Endothelial cell of umbilical vein (primary cell): ENCODE measurements at regions not wholly inside any gene's neighbourhood (a gene's known extent, or its start where the extent isn't known, plus 50 kb on each side); places are given as distances from the start of the nearest gene placed in this dataset.

Experiments
- BruUV-seq: library from RNA; stranded (reverse); fragments of 400-500 nt; replicated peaks from 2 replicates; lab custom pipeline; 2021; lab: Mats Ljungman, UMichigan
- CTCF ChIA-PET: fragments of 300-600, 350-600 bp; sonication (Branson Sonifier 250); formaldehyde crosslinking; loops from one replicate; lab custom pipeline; 2021; ENCODE audit warnings: antibody characterized with exemption, inconsistent platforms; lab: Charles Lee
- POLR2A ChIA-PET: fragments of 300-600, 350-600 bp; sonication (Branson Sonifier 250); formaldehyde crosslinking; loops from one replicate; lab custom pipeline; 2021; ENCODE audit warnings: antibody characterized with exemption, inconsistent platforms; lab: Charles Lee
- DNase-seq: peaks from one replicate; pipeline ENCODE4 v3.0.0-alpha.2; 2011; ENCODE audit warnings: low read depth, low spot score
- FAIRE-seq: peaks from 2 replicates; lab custom pipeline; 2011; peaks lifted over from hg19 to GRCh38; lab: Jason Lieb, UNC
- H2AFZ ChIP-seq: 2 replicates; pipeline ENCODE4 v1.6.0; 2012; ENCODE audit warnings: low read depth, low read length, control low read depth, inconsistent platforms
- H3K27ac ChIP-seq: 2 replicates; pipeline ENCODE4 v1.5.1; 2011; ENCODE audit warnings: low read depth, mild to moderate bottlenecking, control low read depth, low read length, moderate library complexity; ENCODE audit not compliant: insufficient read depth
- H3K27me3 ChIP-seq, 2 experiments: 2 replicates each; pipeline versions ENCODE4 v1.6.0 to v1.6.1; 2011; ENCODE audit warnings: low read length in 2 of 2, mixed read lengths in 1 of 2; ENCODE audit not compliant: control insufficient read depth in 2 of 2, insufficient read depth in 2 of 2
- H3K36me3 ChIP-seq, 2 experiments: 2 replicates in 1 of 2; 3 replicates in 1 of 2; pipeline ENCODE4 v1.5.1; 2011; ENCODE audit warnings: low read length in 2 of 2, mild to moderate bottlenecking in 1 of 2, moderate library complexity in 1 of 2; ENCODE audit not compliant: control insufficient read depth in 2 of 2, insufficient read depth in 2 of 2; ENCODE audit errors: extremely low read depth in 1 of 2
- H3K4me1 ChIP-seq: 3 replicates; pipeline ENCODE4 v1.5.1; 2011; ENCODE audit warnings: mild to moderate bottlenecking, low read length; ENCODE audit not compliant: control insufficient read depth, insufficient read depth; ENCODE audit errors: extremely low read depth
- H3K4me2 ChIP-seq: 2 replicates; pipeline ENCODE4 v1.6.1; 2011; ENCODE audit warnings: low read length, control low read depth, mixed read lengths; ENCODE audit not compliant: insufficient read depth
- H3K4me3 ChIP-seq, 3 experiments: fragments of 200-600 bp in 1 of 3; sonication (generic), shearing (Covaris generic) in 1 of 3; replicated peaks in 1 of 3; 2 replicates each; pipeline ENCODE4 v1.5.1; 2011 to 2016; ENCODE audit warnings: control low read depth in 3 of 3, low read length in 3 of 3, mild to moderate bottlenecking in 2 of 3, inconsistent platforms in 1 of 3, low read depth in 1 of 3, moderate library complexity in 1 of 3; ENCODE audit not compliant: insufficient read depth in 1 of 3
- H3K79me2 ChIP-seq: 2 replicates; pipeline ENCODE4 v1.6.0; 2012; ENCODE audit warnings: low read length, inconsistent platforms; ENCODE audit not compliant: control insufficient read depth, insufficient read depth
- H3K9ac ChIP-seq: replicated peaks from 2 replicates; pipeline ENCODE3; 2011; ENCODE audit warnings: low read length, control low read depth; ENCODE audit not compliant: insufficient read depth; ENCODE audit errors: extremely low read depth
- H3K9me1 ChIP-seq: replicated peaks from 3 replicates; pipeline ENCODE4 v1.6.0; 2011; ENCODE audit warnings: mild to moderate bottlenecking, low read length; ENCODE audit not compliant: control insufficient read depth, insufficient read depth; ENCODE audit errors: extremely low read depth
- H3K9me3 ChIP-seq: replicated peaks from 2 replicates; pipeline ENCODE4 v1.5.1; 2012; ENCODE audit warnings: low read length, inconsistent platforms; ENCODE audit not compliant: control insufficient read depth, insufficient read depth
- H4K20me1 ChIP-seq: replicated peaks from 2 replicates; pipeline ENCODE3; 2011; ENCODE audit warnings: mild to moderate bottlenecking, low read length; ENCODE audit not compliant: control insufficient read depth, insufficient read depth; ENCODE audit errors: extremely low read depth
- EZH2 ChIP-seq: IDR thresholded peaks from 2 replicates; pipeline ENCODE4 v1.6.1; 2012; ENCODE audit warnings: borderline replicate concordance, low read depth, mild to moderate bottlenecking, moderate library complexity, low read length, inconsistent platforms; ENCODE audit not compliant: severe bottlenecking
- FOS ChIP-seq: IDR thresholded peaks from 2 replicates; pipeline ENCODE4 v1.6.1; 2011; ENCODE audit warnings: mild to moderate bottlenecking, low read length, moderate library complexity, borderline replicate concordance; ENCODE audit not compliant: insufficient read depth
- GATA2 ChIP-seq: IDR thresholded peaks from 2 replicates; pipeline ENCODE4 v1.7.0; 2011; ENCODE audit warnings: low read depth, mild to moderate bottlenecking, moderate library complexity, mixed read lengths, low read length; ENCODE audit not compliant: insufficient read length, insufficient read depth
- JUN ChIP-seq: IDR thresholded peaks from 2 replicates; pipeline ENCODE4 v1.6.1; 2011; ENCODE audit warnings: borderline replicate concordance, low read depth; ENCODE audit not compliant: insufficient read length, insufficient read depth
- MYC ChIP-seq: IDR thresholded peaks from one replicate; pipeline ENCODE4 v1.6.1; 2011; ENCODE audit warnings: mild to moderate bottlenecking, low read depth, low read length
- POLR2A ChIP-seq: IDR thresholded peaks from 2 replicates; pipeline ENCODE4 v1.6.1; 2012; ENCODE audit warnings: low read depth, mild to moderate bottlenecking, control low read depth, low read length
- POLR2AphosphoS5 ChIP-seq: IDR thresholded peaks from 2 replicates; pipeline ENCODE4 v1.6.1; 2012; ENCODE audit warnings: low read depth, mild to moderate bottlenecking, control low read depth, low read length, moderate library complexity; ENCODE audit not compliant: insufficient read depth
- dilution Hi-C: fragments of 300-500 bp; cut with MboI; formaldehyde crosslinking; loops from one replicate; pipeline ENCODE4 v1.15.0; 2019; ENCODE audit warnings: low sequenced_read_pairs; ENCODE audit not compliant: extremely low pct_ligation_motif_present
- intact Hi-C: fragments of 100-400 bp; cut with micrococcal nuclease; formaldehyde crosslinking; loops from one replicate; pipeline ENCODE4 v1.10.0; 2022
- TF ChIP-seq, protein P1 (sequence below), 2 donors: IDR thresholded peaks; 1 replicate in 1 of 2; 2 replicates in 1 of 2; pipeline ENCODE4 v1.5.1; 2011; ENCODE audit warnings: low read length in 2 of 2, mild to moderate bottlenecking in 2 of 2, moderate library complexity in 2 of 2, control low read depth in 1 of 2, inconsistent platforms in 1 of 2, low read depth in 1 of 2; ENCODE audit not compliant: insufficient read depth in 1 of 2; ENCODE audit errors: extremely low read depth in 1 of 2
- TF ChIP-seq, protein P2 (sequence below): IDR thresholded peaks from 2 replicates; pipeline ENCODE4 v1.6.1; 2011; ENCODE audit not compliant: insufficient read depth, insufficient read length

DNA sequence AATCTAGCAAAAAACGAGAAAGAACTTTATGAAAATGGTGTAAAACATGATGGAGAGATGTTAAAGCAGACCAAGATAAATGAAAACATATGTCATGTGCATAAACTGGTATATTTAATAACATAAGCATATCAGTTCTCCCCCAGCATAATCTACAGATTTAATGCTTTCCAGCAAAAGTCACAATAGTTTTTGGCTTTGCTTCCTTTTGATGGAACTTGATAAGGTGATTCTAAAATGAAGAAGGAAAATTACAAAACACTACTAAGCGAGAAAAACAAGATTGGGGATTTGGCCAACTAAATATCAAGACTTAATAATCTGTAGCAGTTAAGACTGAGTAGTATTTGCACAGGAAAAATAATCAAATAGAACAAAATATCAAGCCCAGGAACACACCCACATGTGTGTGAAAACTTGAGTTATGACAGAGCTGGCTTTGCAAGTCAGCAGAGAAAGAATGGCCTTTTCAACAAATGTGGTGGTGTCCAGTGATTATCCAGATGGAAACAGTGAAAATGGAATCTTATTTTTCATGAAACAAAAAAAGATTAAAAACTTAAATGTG lies 83.7 kb upstream of the L3MBTL4 start:
- Histone ChIP-seq H3K27ac (no peak overlapping the region), H3K9me3 (no peaks in the 10 kb centered on the region), H3K36me3 (no peaks in the 10 kb centered on the region), H4K20me1 (no peaks in the 10 kb centered on the region), H3K4me1 (no peaks in the 10 kb centered on the region), H3K9ac (no peak overlapping the region), H2AFZ (no peak overlapping the region), H3K4me2 (no peak overlapping the region), H3K79me2 (no peaks in the 10 kb centered on the region), H3K4me3 (no peak overlapping the region), H3K9me1 (no peaks in the 10 kb centered on the region), H3K27me3 (no peaks in the 10 kb centered on the region)
- no TSS peak for BruUV-seq
- TF ChIP-seq POLR2A (no peak), EZH2 (no peak), MYC (no peak), FOS (no peak), JUN (no peak), GATA2 (no peak), POLR2AphosphoS5 (no peak)
- TF ChIP-seq, protein P1, sequence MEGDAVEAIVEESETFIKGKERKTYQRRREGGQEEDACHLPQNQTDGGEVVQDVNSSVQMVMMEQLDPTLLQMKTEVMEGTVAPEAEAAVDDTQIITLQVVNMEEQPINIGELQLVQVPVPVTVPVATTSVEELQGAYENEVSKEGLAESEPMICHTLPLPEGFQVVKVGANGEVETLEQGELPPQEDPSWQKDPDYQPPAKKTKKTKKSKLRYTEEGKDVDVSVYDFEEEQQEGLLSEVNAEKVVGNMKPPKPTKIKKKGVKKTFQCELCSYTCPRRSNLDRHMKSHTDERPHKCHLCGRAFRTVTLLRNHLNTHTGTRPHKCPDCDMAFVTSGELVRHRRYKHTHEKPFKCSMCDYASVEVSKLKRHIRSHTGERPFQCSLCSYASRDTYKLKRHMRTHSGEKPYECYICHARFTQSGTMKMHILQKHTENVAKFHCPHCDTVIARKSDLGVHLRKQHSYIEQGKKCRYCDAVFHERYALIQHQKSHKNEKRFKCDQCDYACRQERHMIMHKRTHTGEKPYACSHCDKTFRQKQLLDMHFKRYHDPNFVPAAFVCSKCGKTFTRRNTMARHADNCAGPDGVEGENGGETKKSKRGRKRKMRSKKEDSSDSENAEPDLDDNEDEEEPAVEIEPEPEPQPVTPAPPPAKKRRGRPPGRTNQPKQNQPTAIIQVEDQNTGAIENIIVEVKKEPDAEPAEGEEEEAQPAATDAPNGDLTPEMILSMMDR (IDR thresholded peaks at IDR 0.05; ENCODE audit: extremely low read depth in 1 of 2, insufficient read depth in 1 of 2, low read depth in 1 of 2, low read length in 2 of 2) = no peak
- TF ChIP-seq, protein P2, sequence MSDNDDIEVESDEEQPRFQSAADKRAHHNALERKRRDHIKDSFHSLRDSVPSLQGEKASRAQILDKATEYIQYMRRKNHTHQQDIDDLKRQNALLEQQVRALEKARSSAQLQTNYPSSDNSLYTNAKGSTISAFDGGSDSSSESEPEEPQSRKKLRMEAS = no peak
- FAIRE-seq = no peak
- DNase-seq = no peak
- intact Hi-C loops (loop anchor here (10.0 kb wide), 1 partner anchor 104 kb away; no protein-coding TSS in a partner anchor), dilution Hi-C loops (no loop called here)
- CTCF ChIA-PET = no interaction called here
- POLR2A ChIA-PET = no interaction called here
